SK-N-SH (cell line): ENCODE measurements at regions not wholly inside any gene's neighbourhood (a gene's known extent, or its start where the extent isn't known, plus 50 kb on each side); places are given as distances from the start of the nearest gene placed in this dataset.

Source experiments
- CTCF ChIA-PET: fragments of 300-600, 350-600 bp; formaldehyde crosslinking; extraction: SDS; loops from one replicate; lab custom pipeline; 2021; lab: Yijun Ruan, JAX
- POLR2A ChIA-PET: fragments of 350-600 bp; sonication (Branson Sonifier 250); formaldehyde crosslinking; extraction: SDS; loops from one replicate; lab custom pipeline; 2020; ENCODE audit warnings: antibody characterized with exemption, inconsistent platforms; lab: Yijun Ruan, JAX
- DNase-seq: peaks from one replicate; pipeline ENCODE4 v3.0.0; 2012
- H2AFZ ChIP-seq: fragments of 200-600 bp; sonication (generic); 2 replicates; pipeline ENCODE4 v1.8.1; 2016; ENCODE audit warnings: antibody characterized with exemption, mild to moderate bottlenecking, low read depth
- H3F3A ChIP-seq: fragments of 200-600 bp; sonication (generic); replicated peaks from 2 replicates; pipeline ENCODE3; 2016; ENCODE audit warnings: antibody characterized with exemption, mild to moderate bottlenecking; ENCODE audit not compliant: insufficient read depth
- H3K27ac ChIP-seq, 2 experiments: fragments of 200-500 bp in 1 of 2; fragments of 200-600 bp in 1 of 2; sonication (Bioruptor generic) in 1 of 2; sonication (generic), shearing (Covaris generic) in 1 of 2; 2 replicates each; pipeline versions ENCODE4 v1.5.1 to v1.6.1; 2014 to 2016; ENCODE audit warnings: low read depth in 2 of 2, inconsistent platforms in 1 of 2, low read length in 1 of 2, mild to moderate bottlenecking in 1 of 2, mixed read lengths in 1 of 2
- H3K27me3 ChIP-seq: fragments of 200-600 bp; sonication (generic), shearing (Covaris generic); 2 replicates; pipeline ENCODE4 v1.6.1; 2016; ENCODE audit warnings: mixed run types; ENCODE audit not compliant: insufficient read depth
- H3K36me3 ChIP-seq, 2 experiments: fragments of 200-500 bp in 1 of 2; fragments of 200-600 bp in 1 of 2; sonication (Bioruptor generic) in 1 of 2; sonication (generic) in 1 of 2; replicated peaks in 1 of 2; 2 replicates each; pipeline versions ENCODE3 to v1.5.1; 2014 to 2016; ENCODE audit warnings: low read length in 1 of 2, mild to moderate bottlenecking in 1 of 2; ENCODE audit not compliant: insufficient read depth in 2 of 2, control insufficient read depth in 1 of 2
- H3K4me1 ChIP-seq, 2 experiments: fragments of 200-500 bp in 1 of 2; fragments of 200-600 bp in 1 of 2; sonication (Bioruptor generic) in 1 of 2; sonication (generic), shearing (Covaris generic) in 1 of 2; 2 replicates each; pipeline versions ENCODE4 v1.5.1 to v1.6.1; 2014 to 2016; ENCODE audit warnings: low read depth in 1 of 2, low read length in 1 of 2, mixed run types in 1 of 2; ENCODE audit not compliant: insufficient read depth in 2 of 2, control insufficient read depth in 1 of 2
- H3K4me2 ChIP-seq: fragments of 200-600 bp; sonication (generic), shearing (Covaris generic); 2 replicates; pipeline ENCODE4 v1.6.1; 2017; ENCODE audit warnings: mixed run types
- H3K4me3 ChIP-seq, 2 experiments: fragments of 200-500 bp in 1 of 2; fragments of 200-600 bp in 1 of 2; sonication (Bioruptor generic) in 1 of 2; sonication (generic), shearing (Covaris generic) in 1 of 2; 2 replicates each; pipeline versions ENCODE4 v1.5.1 to v1.8.1; 2014 to 2016; ENCODE audit warnings: low read depth in 2 of 2, inconsistent platforms in 1 of 2, low read length in 1 of 2, mild to moderate bottlenecking in 1 of 2, mixed read lengths in 1 of 2, moderate library complexity in 1 of 2
- H3K79me2 ChIP-seq: fragments of 200-600 bp; sonication (generic); 2 replicates; pipeline ENCODE4 v1.8.1; 2017; ENCODE audit warnings: mild to moderate bottlenecking; ENCODE audit not compliant: insufficient read depth
- H3K9ac ChIP-seq: fragments of 200-600 bp; sonication (generic); 2 replicates; pipeline ENCODE4 v1.6.1; 2017; ENCODE audit warnings: mixed run types
- H3K9me2 ChIP-seq: fragments of 200-600 bp; sonication (generic); 2 replicates; pipeline ENCODE4 v1.6.1; 2017; ENCODE audit warnings: mixed run types
- H3K9me3 ChIP-seq: fragments of 200-600 bp; sonication (generic); 2 replicates; pipeline ENCODE4 v1.6.1; 2017; ENCODE audit warnings: mixed run types, mild to moderate bottlenecking, moderate library complexity
- H4K20me1 ChIP-seq: fragments of 200-600 bp; sonication (generic); 2 replicates; pipeline ENCODE4 v1.6.1; 2017; ENCODE audit warnings: mild to moderate bottlenecking, mixed run types; ENCODE audit not compliant: insufficient read depth
- CHD2 ChIP-seq: fragments of 150-350 bp; IDR thresholded peaks from 2 replicates; pipeline ENCODE4 v1.6.1; 2018; ENCODE audit warnings: low read length; ENCODE audit not compliant: partially characterized antibody
- EP300 ChIP-seq, 2 experiments: IDR thresholded peaks; 2 replicates each; pipeline versions ENCODE4 v1.4.0 to v1.6.1; 2012; ENCODE audit warnings: borderline replicate concordance in 1 of 2, low read depth in 1 of 2, low read length in 1 of 2
- FOSL2 ChIP-seq: IDR thresholded peaks from 2 replicates; pipeline ENCODE4 v1.4.0; 2012; ENCODE audit warnings: low read depth, mild to moderate bottlenecking, moderate library complexity, borderline replicate concordance
- FOXJ3 ChIP-seq: sonication (generic); formaldehyde crosslinking; IDR thresholded peaks from 2 replicates; pipeline ENCODE4 v1.5.1; 2020; ENCODE audit warnings: mild to moderate bottlenecking, missing genetic modification reagents
- FOXM1 ChIP-seq: IDR thresholded peaks from 2 replicates; pipeline ENCODE4 v1.4.0; 2012; ENCODE audit warnings: low read depth, mild to moderate bottlenecking
- GATA2 ChIP-seq: sonication (generic); formaldehyde crosslinking; IDR thresholded peaks from 2 replicates; pipeline ENCODE4 v1.5.0; 2020; ENCODE audit warnings: mild to moderate bottlenecking, missing genetic modification reagents
- MEF2A ChIP-seq: IDR thresholded peaks from 2 replicates; pipeline ENCODE4 v1.4.0; 2012; ENCODE audit warnings: low read depth, borderline replicate concordance
- NFIC ChIP-seq: IDR thresholded peaks from 2 replicates; pipeline ENCODE4 v1.4.0; 2012; ENCODE audit warnings: borderline replicate concordance
- NRF1 ChIP-seq: IDR thresholded peaks from 2 replicates; pipeline ENCODE4 v1.6.1; 2012; ENCODE audit warnings: low read depth, mild to moderate bottlenecking, low read length
- POLR2AphosphoS5 ChIP-seq: IDR thresholded peaks from 2 replicates; pipeline ENCODE4 v1.6.1; 2012; ENCODE audit warnings: low read depth, low read length
- RCOR1 ChIP-seq: fragments of 150-350 bp; IDR thresholded peaks from 2 replicates; pipeline ENCODE4 v1.6.1; 2017; ENCODE audit warnings: antibody characterized with exemption, low read length
- REST ChIP-seq: IDR thresholded peaks from 2 replicates; pipeline ENCODE4 v1.6.1; 2012; ENCODE audit warnings: mild to moderate bottlenecking, low read depth, low read length, moderate library complexity
- RXRA ChIP-seq: IDR thresholded peaks from 2 replicates; pipeline ENCODE4 v1.4.0; 2012; ENCODE audit warnings: low read depth, mild to moderate bottlenecking, borderline replicate concordance
- SIN3A ChIP-seq: IDR thresholded peaks from 2 replicates; pipeline ENCODE4 v1.6.1; 2012; ENCODE audit warnings: low read depth, mild to moderate bottlenecking, low read length, moderate library complexity, borderline replicate concordance
- TAF1 ChIP-seq: IDR thresholded peaks from 2 replicates; pipeline ENCODE4 v1.6.1; 2012; ENCODE audit warnings: low read depth, mild to moderate bottlenecking, low read length, moderate library complexity, borderline replicate concordance
- TEAD4 ChIP-seq: IDR thresholded peaks from 2 replicates; pipeline ENCODE4 v1.4.0; 2012; ENCODE audit warnings: mild to moderate bottlenecking, borderline replicate concordance; ENCODE audit not compliant: insufficient read depth
- USF2 ChIP-seq: fragments of 150-350 bp; IDR thresholded peaks from 2 replicates; pipeline ENCODE4 v1.6.1; 2017; ENCODE audit warnings: antibody characterized with exemption, low read length, low read depth, borderline replicate concordance
- whole genome bisulfite sequencing: methylation state at CpG from one replicate; pipeline ENCODE4 v1.1.6; 2017; ENCODE audit warnings: low lambda C conversion rate; 5-methylcytosine and 5-hydroxymethylcytosine counted together
- TF ChIP-seq, protein P1 (sequence below): fragments of 200-600 bp; sonication (generic); IDR thresholded peaks from 2 replicates; pipeline ENCODE4 v1.6.1; 2017; ENCODE audit warnings: antibody characterized with exemption, mild to moderate bottlenecking, moderate library complexity

DNA sequence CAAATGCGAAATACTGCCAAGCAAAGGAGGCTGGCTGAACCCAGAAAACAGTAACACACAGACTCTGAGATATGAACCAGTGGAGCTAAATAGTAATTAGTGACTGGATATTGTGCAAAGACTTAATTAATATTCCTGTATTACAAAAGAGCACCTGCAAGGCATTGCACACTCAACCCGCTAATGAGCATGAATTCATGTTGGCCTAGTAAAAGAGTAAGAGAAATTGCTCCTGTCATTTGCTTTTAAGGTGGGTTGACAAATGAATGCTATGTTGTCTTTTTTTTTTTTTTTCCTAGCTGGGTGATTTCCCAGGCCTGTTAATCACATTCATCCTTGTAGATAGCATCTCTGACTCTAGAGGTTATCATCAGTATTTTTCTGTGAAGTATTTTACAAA is 87.0 kb upstream of the CERS6 start:
- Histone ChIP-seq H3K79me2 (no peaks in the 10 kb centered on the region), H2AFZ (no peak overlapping the region), H3K4me1 (no peaks in the 10 kb centered on the region; a peak in 1 of 4 replicates), H3F3A (no peaks in the 10 kb centered on the region), H3K9ac (no peak overlapping the region), H3K36me3 (no peaks in the 10 kb centered on the region), H4K20me1 (no peaks in the 10 kb centered on the region), H3K27me3 (no peaks in the 10 kb centered on the region), H3K9me2 (no peaks in the 10 kb centered on the region), H3K4me2 (no peak overlapping the region), H3K27ac (no peak overlapping the region; a peak in 1 of 4 replicates), H3K9me3 (no peaks in the 10 kb centered on the region), H3K4me3 (no peak overlapping the region)
- peak; percentile 16 for DNase-seq
- TF ChIP-seq RCOR1 (no peak), REST (no peak), NRF1 (no peak), NFIC (no peak), FOXM1 (no peak), FOXJ3 (CRISPR knock-in tag) (no peak), EP300 (IDR thresholded peaks at IDR 0.05; ENCODE audit: borderline replicate concordance in 1 of 2, low read depth in 1 of 2, low read length in 1 of 2) (peak in 1 of 2 experiments; percentile 23; a peak in 1 of 4 replicates), TEAD4 (no peak), MEF2A (no peak), GATA2 (peak; percentile 34; the same call in 1 of the 2 replicates), SIN3A (no peak)
- WGBS: 81% methylated on average over 2 of the region's 2 CpGs
- POLR2A ChIA-PET: no interaction called here
- CTCF ChIA-PET: interaction anchor here (1.2 to 1.6 kb wide), 2 partner anchors 390 to 772 kb away, joined by 3 to 6 read pairs; no protein-coding TSS in a partner anchor

- Histone ChIP-seq H3K9me3 (no peaks in the 10 kb centered on the region), H3K36me3 (no peaks in the 10 kb centered on the region), H3F3A (no peaks in the 10 kb centered on the region), H3K27me3 (no peaks in the 10 kb centered on the region), H3K27ac (no peak overlapping the region), H3K9ac (no peak overlapping the region), H3K9me2 (no peaks in the 10 kb centered on the region), H3K79me2 (no peaks in the 10 kb centered on the region), H3K4me2 (no peak overlapping the region), H3K4me1 (no peaks in the 10 kb centered on the region; a peak in 1 of 4 replicates), H4K20me1 (no peaks in the 10 kb centered on the region), H3K4me3 (no peak overlapping the region), H2AFZ (no peak overlapping the region)
- no peak for DNase-seq
- 18% methylated on average over 4 of the region's 4 CpGs for WGBS
- CTCF ChIA-PET: interaction anchor here (0.5 kb wide), 1 partner anchor 86 kb away, joined by 4 read pairs; no protein-coding TSS in a partner anchor
- POLR2A ChIA-PET: no interaction called here
- TF ChIP-seq FOXJ3 (CRISPR knock-in tag) (no peak), RCOR1 (no peak), USF2 (no peak), POLR2AphosphoS5 (no peak), TAF1 (no peak), FOSL2 (no peak), EP300 (IDR thresholded peaks at IDR 0.05; ENCODE audit: borderline replicate concordance in 1 of 2, low read depth in 1 of 2, low read length in 1 of 2) (no peak), GATA2 (no peak), CHD2 (no peak), RXRA (no peak)
- TF ChIP-seq, protein P1, sequence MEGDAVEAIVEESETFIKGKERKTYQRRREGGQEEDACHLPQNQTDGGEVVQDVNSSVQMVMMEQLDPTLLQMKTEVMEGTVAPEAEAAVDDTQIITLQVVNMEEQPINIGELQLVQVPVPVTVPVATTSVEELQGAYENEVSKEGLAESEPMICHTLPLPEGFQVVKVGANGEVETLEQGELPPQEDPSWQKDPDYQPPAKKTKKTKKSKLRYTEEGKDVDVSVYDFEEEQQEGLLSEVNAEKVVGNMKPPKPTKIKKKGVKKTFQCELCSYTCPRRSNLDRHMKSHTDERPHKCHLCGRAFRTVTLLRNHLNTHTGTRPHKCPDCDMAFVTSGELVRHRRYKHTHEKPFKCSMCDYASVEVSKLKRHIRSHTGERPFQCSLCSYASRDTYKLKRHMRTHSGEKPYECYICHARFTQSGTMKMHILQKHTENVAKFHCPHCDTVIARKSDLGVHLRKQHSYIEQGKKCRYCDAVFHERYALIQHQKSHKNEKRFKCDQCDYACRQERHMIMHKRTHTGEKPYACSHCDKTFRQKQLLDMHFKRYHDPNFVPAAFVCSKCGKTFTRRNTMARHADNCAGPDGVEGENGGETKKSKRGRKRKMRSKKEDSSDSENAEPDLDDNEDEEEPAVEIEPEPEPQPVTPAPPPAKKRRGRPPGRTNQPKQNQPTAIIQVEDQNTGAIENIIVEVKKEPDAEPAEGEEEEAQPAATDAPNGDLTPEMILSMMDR: no peak
These were observed 84.6 kb upstream of the CERS6 start for GRCh38 chr2:168371273-168372019.
